CD14-positive monocyte (primary cell): ENCODE measurements at regions not wholly inside any gene's neighbourhood (a gene's known extent, or its start where the extent isn't known, plus 50 kb on each side); places are given as distances from the start of the nearest gene placed in this dataset.

Source experiments
- DNase-seq, 3 donors: peaks; one replicate each; pipeline ENCODE4 v3.0.0-alpha.2; 2011 to 2022
- H2AFZ ChIP-seq: 2 replicates; pipeline ENCODE4 v1.6.0; 2012; ENCODE audit warnings: mild to moderate bottlenecking, low read depth, low read length, inconsistent platforms; ENCODE audit not compliant: insufficient read depth, poor library complexity, severe bottlenecking
- H3K27ac ChIP-seq, 2 donors: 1 replicate in 1 of 2; 2 replicates in 1 of 2; pipeline ENCODE4 v1.5.1; 2012 to 2013; ENCODE audit warnings: low read length in 2 of 2, control low read depth in 1 of 2, inconsistent platforms in 1 of 2, low read depth in 1 of 2, mild to moderate bottlenecking in 1 of 2
- H3K27me3 ChIP-seq, 2 donors: one replicate each; pipeline versions ENCODE4 v1.6.0 to v1.6.1; 2011 to 2013; ENCODE audit warnings: low read length in 2 of 2; ENCODE audit not compliant: control insufficient read depth in 2 of 2, insufficient read depth in 2 of 2
- H3K36me3 ChIP-seq, 2 donors: replicated peaks in 1 of 2; 1 replicate in 1 of 2; 2 replicates in 1 of 2; pipeline versions ENCODE4 v1.5.1 to v1.6.1; 2012 to 2013; ENCODE audit warnings: low read length in 2 of 2, control low read depth in 1 of 2, inconsistent platforms in 1 of 2, mild to moderate bottlenecking in 1 of 2; ENCODE audit not compliant: insufficient read depth in 2 of 2, control insufficient read depth in 1 of 2
- H3K4me1 ChIP-seq, 2 donors: 1 replicate in 1 of 2; 2 replicates in 1 of 2; pipeline versions ENCODE4 v1.5.1 to v1.6.1; 2012 to 2013; ENCODE audit warnings: low read length in 2 of 2, control low read depth in 1 of 2, inconsistent platforms in 1 of 2, mild to moderate bottlenecking in 1 of 2, moderate library complexity in 1 of 2; ENCODE audit not compliant: insufficient read depth in 2 of 2, control insufficient read depth in 1 of 2
- H3K4me2 ChIP-seq: replicated peaks from 2 replicates; pipeline ENCODE3; 2012; ENCODE audit warnings: low read length, moderate library complexity, mild to moderate bottlenecking; ENCODE audit not compliant: poor library complexity, severe bottlenecking; ENCODE audit errors: extremely low read depth
- H3K4me3 ChIP-seq, 3 experiments: fragments of 200-600 bp in 1 of 3; sonication (generic) in 1 of 3; replicated peaks in 1 of 3; 1 replicate in 2 of 3; 2 replicates in 1 of 3; pipeline ENCODE4 v1.5.1; 2011 to 2013; ENCODE audit warnings: low read length in 3 of 3, mild to moderate bottlenecking in 3 of 3, control low read depth in 2 of 3, low read depth in 2 of 3, inconsistent platforms in 1 of 3, moderate library complexity in 1 of 3
- H3K79me2 ChIP-seq: 2 replicates; pipeline ENCODE4 v1.6.0; 2012; ENCODE audit warnings: mild to moderate bottlenecking, control low read depth, inconsistent platforms, low read length, moderate library complexity; ENCODE audit not compliant: insufficient read depth
- H3K9ac ChIP-seq: 2 replicates; pipeline ENCODE4 v1.6.0; 2017; ENCODE audit warnings: low read length, mild to moderate bottlenecking; ENCODE audit not compliant: insufficient read depth, poor library complexity, severe bottlenecking
- H3K9me3 ChIP-seq, 2 donors: replicated peaks in 1 of 2; 1 replicate in 1 of 2; 2 replicates in 1 of 2; pipeline versions ENCODE4 v1.5.1 to v1.6.1; 2012 to 2013; ENCODE audit warnings: low read length in 2 of 2, control low read depth in 1 of 2; ENCODE audit not compliant: control insufficient read depth in 1 of 2, insufficient read depth in 1 of 2
- H4K20me1 ChIP-seq: 2 replicates; pipeline ENCODE4 v1.6.0; 2012; ENCODE audit warnings: mild to moderate bottlenecking, low read length, control low read depth, moderate library complexity; ENCODE audit not compliant: insufficient read depth
- H3K27ac Mint-ChIP-seq, 7 donors: one replicate each; pipeline ENCODE4 v1.8.0; 2020; ENCODE audit warnings: mild to moderate bottlenecking in 7 of 7, mixed read lengths in 7 of 7, moderate library complexity in 6 of 7, inconsistent platforms in 2 of 7
- H3K27me3 Mint-ChIP-seq, 3 donors: one replicate each; pipeline ENCODE4 v1.8.0; 2021 to 2022; ENCODE audit warnings: low read depth in 3 of 3, mild to moderate bottlenecking in 3 of 3, mixed read lengths in 3 of 3, moderate library complexity in 3 of 3, inconsistent platforms in 1 of 3
- H3K36me3 Mint-ChIP-seq, 2 donors: one replicate each; pipeline ENCODE4 v1.8.0; 2020; ENCODE audit warnings: mixed read lengths in 2 of 2, inconsistent platforms in 1 of 2, mild to moderate bottlenecking in 1 of 2
- H3K4me1 Mint-ChIP-seq: one replicate; pipeline ENCODE4 v1.8.0; 2020; ENCODE audit warnings: mild to moderate bottlenecking, mixed read lengths
- H3K4me3 Mint-ChIP-seq, 2 donors: one replicate each; pipeline ENCODE4 v1.8.0; 2020; ENCODE audit warnings: mild to moderate bottlenecking in 2 of 2, mixed read lengths in 2 of 2, moderate library complexity in 1 of 2
- H3K9me3 Mint-ChIP-seq, 7 donors: one replicate each; pipeline ENCODE4 v1.8.0; 2020 to 2022; ENCODE audit warnings: mixed read lengths in 7 of 7, mild to moderate bottlenecking in 6 of 7, moderate library complexity in 6 of 7, inconsistent platforms in 2 of 7
- CTCF ChIP-seq: fragments of 200-600 bp; IDR thresholded peaks from one replicate; pipeline ENCODE4 v1.8.0; 2022; ENCODE audit warnings: antibody characterized with exemption, mild to moderate bottlenecking
- WGBS: methylation state at CpG from one replicate; pipeline ENCODE4 v1.1.5; 2013; ENCODE audit warnings: missing lambda C conversion rate; ENCODE audit not compliant: insufficient coverage; 5-methylcytosine and 5-hydroxymethylcytosine counted together
- intact Hi-C, 2 donors: fragments of 100-400 bp; cut with micrococcal nuclease; formaldehyde crosslinking; loops; one replicate each; pipeline versions ENCODE4 v1.15.0 to v1.15.1; 2023

- H3K27ac Mint-ChIP-seq: no peak overlapping the region
- Histone ChIP-seq H3K79me2 (no peaks in the 10 kb centered on the region), H4K20me1 (no peaks in the 10 kb centered on the region), H3K36me3 (no peaks in the 10 kb centered on the region), H2AFZ (no peak overlapping the region), H3K9me3 (peaks cover 0 to 6% of the 10 kb centered on the region in 2 donors), H3K27ac (no peak overlapping the region), H3K9ac (no peak overlapping the region), H3K4me3 (no peak overlapping the region), H3K4me2 (no peak overlapping the region), H3K27me3 (no peaks in the 10 kb centered on the region), H3K4me1 (no peaks in the 10 kb centered on the region)
- no peaks in the 10 kb centered on the region for H3K4me1 Mint-ChIP-seq
- no peak overlapping the region for H3K4me3 Mint-ChIP-seq
- intact Hi-C loops: no loop called here
- no peak for DNase-seq
- H3K27me3 Mint-ChIP-seq: peaks cover 0 to 3% (median 0%) of the 10 kb centered on the region in 3 donors
- peaks cover 0 to 6% (median 0%) of the 10 kb centered on the region in 7 donors for H3K9me3 Mint-ChIP-seq
- no peaks in the 10 kb centered on the region for H3K36me3 Mint-ChIP-seq
- no peak for TF ChIP-seq CTCF
These were observed 1056.5 kb upstream of the CDH8 start for GRCh38 chr16:63092736-63093135.

- H3K36me3 ChIP-seq: no peaks in the 10 kb centered on the region
- no peak overlapping the region for H3K4me3 ChIP-seq
- no peaks in the 10 kb centered on the region for H3K4me1 Mint-ChIP-seq
- no peak for TF ChIP-seq CTCF
- H2AFZ ChIP-seq: no peak overlapping the region
- no peak overlapping the region for H3K4me3 Mint-ChIP-seq
- no CpG with 5 or more reads among the region's 2 CpGs for WGBS
- no peak overlapping the region for H3K27ac Mint-ChIP-seq
- H3K9me3 Mint-ChIP-seq: peaks cover 0 to 4% (median 0%) of the 10 kb centered on the region in 7 donors
- H4K20me1 ChIP-seq: no peaks in the 10 kb centered on the region
- no peak overlapping the region for H3K27ac ChIP-seq
- H3K4me1 ChIP-seq: no peaks in the 10 kb centered on the region
- DNase-seq: no peak
- no peaks in the 10 kb centered on the region for H3K36me3 Mint-ChIP-seq
- intact Hi-C loops: no loop called here
- H3K9ac ChIP-seq: no peak overlapping the region
- H3K27me3 ChIP-seq: no peaks in the 10 kb centered on the region
- no peaks in the 10 kb centered on the region for H3K27me3 Mint-ChIP-seq
- no peak overlapping the region for H3K4me2 ChIP-seq
- H3K79me2 ChIP-seq: no peaks in the 10 kb centered on the region
- no peaks in the 10 kb centered on the region for H3K9me3 ChIP-seq
These were observed 1045.9 kb upstream of the CDH8 start for GRCh38 chr16:63082101-63082500.
